Suprapubic skin (tissue), 4 donors: ENCODE measurements at regions not wholly inside any gene's neighbourhood (a gene's known extent, or its start where the extent isn't known, plus 50 kb on each side); places are given as distances from the start of the nearest gene placed in this dataset.

Experiments
- DNase-seq, 2 donors: peaks; one replicate each; pipeline ENCODE4 v3.0.0-alpha.2; 2019; ENCODE audit warnings: low spot score in 2 of 2
- H3K27ac ChIP-seq: fragments of 200-600 bp; sonication (generic); one replicate; pipeline ENCODE4 v1.5.1; 2019
- H3K27me3 ChIP-seq: fragments of 200-600 bp; sonication (generic); one replicate; pipeline ENCODE4 v1.5.1; 2019
- H3K36me3 ChIP-seq: fragments of 200-600 bp; sonication (generic); one replicate; pipeline ENCODE4 v1.5.1; 2019
- H3K4me1 ChIP-seq: fragments of 200-600 bp; sonication (generic); one replicate; pipeline ENCODE4 v1.5.1; 2019
- H3K4me3 ChIP-seq: fragments of 200-600 bp; sonication (generic); one replicate; pipeline ENCODE4 v1.5.1; 2019; ENCODE audit warnings: mild to moderate bottlenecking
- H3K9me3 ChIP-seq: fragments of 200-600 bp; sonication (generic); one replicate; pipeline ENCODE4 v1.5.1; 2019
- EP300 ChIP-seq: sonication (generic); formaldehyde crosslinking; IDR thresholded peaks from one replicate; pipeline ENCODE4 v1.6.1; 2017; ENCODE audit warnings: antibody characterized with exemption
- POLR2A ChIP-seq, 2 donors: fragments of 450-650 bp; IDR thresholded peaks; one replicate each; pipeline ENCODE4 v1.6.1; 2017; ENCODE audit warnings: antibody characterized with exemption in 2 of 2, mild to moderate bottlenecking in 2 of 2, moderate library complexity in 2 of 2
- POLR2AphosphoS5 ChIP-seq, 3 donors: sonication (generic); formaldehyde crosslinking; IDR thresholded peaks; one replicate each; pipeline ENCODE4 v1.6.1; 2017; ENCODE audit warnings: antibody characterized with exemption in 3 of 3
- WGBS: methylation state at CpG from one replicate; pipeline ENCODE4 v1.1.5; 2018; 5-methylcytosine and 5-hydroxymethylcytosine counted together
- TF ChIP-seq, protein P1 (sequence below), 2 donors: fragments of 200-600 bp in 1 of 2; fragments of 450-650 bp in 1 of 2; sonication (generic) in 1 of 2; IDR thresholded peaks; one replicate each; pipeline ENCODE4 v1.5.1; 2016 to 2019; ENCODE audit warnings: antibody characterized with exemption in 2 of 2, mild to moderate bottlenecking in 1 of 2, moderate library complexity in 1 of 2

DNA sequence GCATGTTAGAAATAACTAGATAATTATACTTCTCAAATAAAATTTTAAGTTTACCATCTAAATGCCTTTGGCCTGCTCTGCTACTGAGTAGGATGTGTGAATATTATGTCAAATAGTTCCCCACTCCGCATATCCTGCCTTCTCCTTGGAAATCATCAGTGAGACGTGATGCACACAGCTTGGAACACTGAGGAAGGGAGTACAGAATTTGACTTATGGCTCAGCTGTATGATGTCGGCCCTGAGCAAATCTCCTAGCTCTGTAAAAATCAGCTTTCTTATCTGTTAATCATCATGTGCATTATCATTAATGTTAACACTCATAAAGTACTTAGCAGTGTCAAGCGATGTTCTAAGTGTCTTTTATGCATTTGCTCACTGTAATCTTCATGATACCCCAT is 241.0 kb upstream of the ANKRD50 start:
- Histone ChIP-seq H3K27me3 (no peaks in the 10 kb centered on the region), H3K27ac (no peak overlapping the region), H3K9me3 (no peaks in the 10 kb centered on the region), H3K36me3 (no peaks in the 10 kb centered on the region), H3K4me3 (no peak overlapping the region), H3K4me1 (no peaks in the 10 kb centered on the region)
- WGBS, result 79% methylated on average over 4 of the region's 4 CpGs
- TF ChIP-seq POLR2A (IDR thresholded peaks at IDR 0.05) (no peak), POLR2AphosphoS5 (IDR thresholded peaks at IDR 0.05) (no peak), EP300 (no peak)
- TF ChIP-seq, protein P1, sequence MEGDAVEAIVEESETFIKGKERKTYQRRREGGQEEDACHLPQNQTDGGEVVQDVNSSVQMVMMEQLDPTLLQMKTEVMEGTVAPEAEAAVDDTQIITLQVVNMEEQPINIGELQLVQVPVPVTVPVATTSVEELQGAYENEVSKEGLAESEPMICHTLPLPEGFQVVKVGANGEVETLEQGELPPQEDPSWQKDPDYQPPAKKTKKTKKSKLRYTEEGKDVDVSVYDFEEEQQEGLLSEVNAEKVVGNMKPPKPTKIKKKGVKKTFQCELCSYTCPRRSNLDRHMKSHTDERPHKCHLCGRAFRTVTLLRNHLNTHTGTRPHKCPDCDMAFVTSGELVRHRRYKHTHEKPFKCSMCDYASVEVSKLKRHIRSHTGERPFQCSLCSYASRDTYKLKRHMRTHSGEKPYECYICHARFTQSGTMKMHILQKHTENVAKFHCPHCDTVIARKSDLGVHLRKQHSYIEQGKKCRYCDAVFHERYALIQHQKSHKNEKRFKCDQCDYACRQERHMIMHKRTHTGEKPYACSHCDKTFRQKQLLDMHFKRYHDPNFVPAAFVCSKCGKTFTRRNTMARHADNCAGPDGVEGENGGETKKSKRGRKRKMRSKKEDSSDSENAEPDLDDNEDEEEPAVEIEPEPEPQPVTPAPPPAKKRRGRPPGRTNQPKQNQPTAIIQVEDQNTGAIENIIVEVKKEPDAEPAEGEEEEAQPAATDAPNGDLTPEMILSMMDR (IDR thresholded peaks at IDR 0.05), result no peak
- DNase-seq, result no peak

DNA sequence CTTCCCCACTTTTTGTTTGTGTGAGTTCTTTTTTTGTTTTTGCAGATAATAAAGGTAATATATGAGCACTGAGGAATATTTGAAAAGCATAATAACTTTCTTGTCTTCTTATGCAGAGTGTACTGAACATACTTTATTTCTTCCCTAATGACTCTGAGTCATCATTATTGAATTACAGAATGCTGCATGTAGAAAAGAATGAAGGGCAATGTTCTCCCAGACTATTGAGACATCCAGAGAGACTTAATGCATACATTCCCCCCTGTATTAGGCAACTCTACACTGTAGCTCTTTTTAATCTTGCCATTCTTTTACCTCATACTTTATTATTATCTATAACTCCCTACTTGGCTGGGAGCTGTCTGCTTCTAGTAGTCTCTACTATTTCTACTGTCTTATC is 240.5 kb upstream of the ANKRD50 start:
- no peaks in the 10 kb centered on the region for H3K36me3 ChIP-seq
- DNase-seq, result no peak

DNA sequence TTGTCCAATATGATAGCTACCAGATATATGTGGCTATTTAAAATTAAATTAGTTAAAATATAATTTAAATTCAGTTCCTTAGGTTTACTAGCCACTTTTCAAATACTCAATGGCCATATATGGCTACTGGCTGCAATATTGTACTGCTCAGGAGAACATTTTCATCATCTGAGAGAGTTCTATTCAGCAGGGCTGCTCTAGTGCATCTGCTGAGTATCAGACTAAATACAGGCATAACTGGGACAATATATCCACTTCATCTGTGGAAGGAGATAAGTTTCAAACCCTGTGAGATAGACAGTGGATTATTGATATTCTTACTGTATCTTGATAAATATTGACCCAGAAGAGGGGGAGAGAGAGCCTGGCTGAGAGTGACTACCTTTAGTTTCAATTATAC is 240.1 kb upstream of the ANKRD50 start:
- no peak for DNase-seq
- Histone ChIP-seq H3K9me3 (no peaks in the 10 kb centered on the region), H3K27me3 (no peaks in the 10 kb centered on the region), H3K4me3 (no peak overlapping the region), H3K36me3 (no peaks in the 10 kb centered on the region), H3K27ac (no peak overlapping the region), H3K4me1 (no peaks in the 10 kb centered on the region)
- no peak for TF ChIP-seq POLR2A (IDR thresholded peaks at IDR 0.05)

More for the DNA sequence above, 240.5 kb upstream of the ANKRD50 start:
- Histone ChIP-seq H3K27ac (no peak overlapping the region), H3K4me3 (no peak overlapping the region), H3K4me1 (no peaks in the 10 kb centered on the region), H3K27me3 (no peaks in the 10 kb centered on the region), H3K9me3 (no peaks in the 10 kb centered on the region)
- TF ChIP-seq, protein P1 (IDR thresholded peaks at IDR 0.05), result no peak
- TF ChIP-seq POLR2A (IDR thresholded peaks at IDR 0.05), result no peak
- TF ChIP-seq POLR2AphosphoS5 (IDR thresholded peaks at IDR 0.05), result no peak
- TF ChIP-seq EP300, result no peak

DNA sequence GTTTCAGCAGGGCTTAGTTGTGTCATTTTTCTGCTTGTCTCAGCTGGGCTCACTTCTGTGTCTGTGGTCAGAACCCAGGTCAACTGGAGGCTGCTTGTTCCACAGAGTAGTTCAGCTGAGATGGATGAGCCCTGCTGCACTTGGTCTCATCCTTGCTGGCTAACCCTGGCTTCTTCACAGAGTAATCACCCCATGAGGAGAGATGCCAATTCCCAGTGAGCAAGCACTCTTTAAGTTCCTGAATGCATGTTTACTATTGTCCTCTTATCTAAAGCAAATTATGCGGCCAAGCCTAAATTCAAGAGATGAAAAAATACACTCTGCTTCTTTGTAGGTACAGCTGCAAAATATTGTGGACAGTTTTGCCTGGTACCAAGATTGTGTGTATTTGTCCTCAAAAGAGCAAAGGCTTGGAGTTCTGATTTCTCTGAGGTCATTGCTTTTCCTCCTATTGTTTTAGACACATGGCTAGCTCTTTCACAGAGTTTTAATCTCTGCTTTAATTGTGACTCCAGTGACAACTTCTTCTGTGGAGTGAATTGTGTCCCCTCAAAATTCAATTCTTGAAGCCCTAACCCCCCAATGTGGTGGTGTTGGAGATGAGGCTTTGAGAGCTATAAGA is 236.6 kb upstream of the ANKRD50 start:
- H3K4me1 ChIP-seq, result no peaks in the 10 kb centered on the region
- no peaks in the 10 kb centered on the region for H3K27me3 ChIP-seq
- H3K27ac ChIP-seq, result no peak overlapping the region
- no peak overlapping the region for H3K4me3 ChIP-seq
- H3K36me3 ChIP-seq, result no peaks in the 10 kb centered on the region
- no peaks in the 10 kb centered on the region for H3K9me3 ChIP-seq
- WGBS, result 80% methylated on average over 1 of the region's 1 CpG
- no peak for DNase-seq
- TF ChIP-seq, protein P1 (IDR thresholded peaks at IDR 0.05), result no peak
- TF ChIP-seq EP300 (no peak), POLR2AphosphoS5 (IDR thresholded peaks at IDR 0.05) (no peak), POLR2A (IDR thresholded peaks at IDR 0.05) (no peak)

DNA sequence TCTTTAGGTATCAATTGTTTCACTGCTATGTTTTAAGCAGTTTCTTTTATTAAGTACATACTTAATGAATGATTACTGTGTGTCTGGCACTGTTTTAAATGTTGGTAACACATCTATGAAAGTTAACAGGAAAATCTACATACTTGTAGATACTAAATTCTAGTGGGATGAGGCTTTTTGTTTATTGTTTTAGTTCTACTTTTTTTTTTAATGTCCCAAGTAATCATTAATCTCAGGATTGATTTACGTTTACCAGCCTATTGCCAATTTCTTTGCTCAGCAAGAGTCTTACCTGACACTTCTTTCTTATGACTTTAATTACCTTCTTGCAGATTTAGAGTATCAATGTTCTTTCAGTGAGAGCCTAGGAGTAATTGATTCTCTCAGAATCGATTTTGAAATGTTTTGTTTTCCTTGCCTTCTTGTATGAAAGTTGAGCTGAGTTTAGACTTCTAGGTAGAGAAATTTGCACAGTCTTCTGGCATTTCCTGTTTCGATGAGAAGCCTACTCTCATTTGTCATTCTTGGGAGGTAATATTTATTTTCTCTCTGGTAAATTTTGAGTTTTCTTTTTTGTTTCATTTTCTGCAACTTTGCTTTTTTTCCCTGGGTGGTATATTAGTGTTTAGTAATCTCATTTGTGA is 235.2 kb upstream of the ANKRD50 start:
- Histone ChIP-seq H3K36me3 (no peaks in the 10 kb centered on the region), H3K27me3 (no peaks in the 10 kb centered on the region), H3K4me3 (no peak overlapping the region), H3K9me3 (no peaks in the 10 kb centered on the region), H3K27ac (no peak overlapping the region), H3K4me1 (no peaks in the 10 kb centered on the region)
- no peak for DNase-seq
- TF ChIP-seq POLR2A (IDR thresholded peaks at IDR 0.05) (no peak), EP300 (no peak), POLR2AphosphoS5 (IDR thresholded peaks at IDR 0.05) (no peak)
- TF ChIP-seq, protein P1 (IDR thresholded peaks at IDR 0.05), result no peak
- WGBS, result 56% methylated on average over 3 of the region's 3 CpGs
